ENCODE measurements at regions not wholly inside any gene's neighbourhood (a gene's known extent, or its start where the extent isn't known, plus 50 kb on each side); places are given as distances from the start of the nearest gene placed in this dataset.
A peak's percentile ranks its signal among the peaks of the same experiment; 100 is the strongest.
"Not testable (repeated sequence)": the region's sequence is repeated elsewhere in the genome, so short reads cannot be mapped to it uniquely, and the experiment has no call there.

- no peak for DNase-seq
- ATAC-seq = no peak
- intact Hi-C loops (cut with DNase I, micrococcal nuclease) = no loop called here
Measured at GRCh38 chr1:229894532-229894931, 172.5 kb upstream of the GALNT2 start.

GRCh38 chr1:229895605-229896004 is 171.4 kb upstream of the GALNT2 start:
- ATAC-seq = no peak
- no peak for DNase-seq
- intact Hi-C loops (cut with DNase I, micrococcal nuclease) = no loop called here

GRCh38 chr1:229896306-229896705 is 170.7 kb upstream of the GALNT2 start:
- ATAC-seq = no peak
- DNase-seq = no peak
- intact Hi-C loops (cut with DNase I, micrococcal nuclease) = no loop called here

GRCh38 chr1:229896861-229897260 is 170.2 kb upstream of the GALNT2 start:
- ATAC-seq = no peak
- intact Hi-C loops (cut with DNase I, micrococcal nuclease) = no loop called here
- DNase-seq = no peak

- DNase-seq = no peak
- intact Hi-C loops (cut with DNase I, micrococcal nuclease) = no loop called here
- no peak for ATAC-seq
Measured at GRCh38 chr1:229897501-229897900, 169.5 kb upstream of the GALNT2 start.

GRCh38 chr1:229900220-229900619 is 166.8 kb upstream of the GALNT2 start:
- ATAC-seq (no peak), DNase-seq (no peak)
- intact Hi-C loops (cut with DNase I, micrococcal nuclease) = no loop called here

GRCh38 chr1:229905031-229905545 is 161.9 kb upstream of the GALNT2 start:
- DNase-seq = no peak
- intact Hi-C loops (cut with DNase I, micrococcal nuclease) = no loop called here
- no peak for ATAC-seq

GRCh38 chr1:229905652-229906051 is 161.4 kb upstream of the GALNT2 start:
- no peak for ATAC-seq
- intact Hi-C loops (cut with DNase I, micrococcal nuclease) = no loop called here
- no peak for DNase-seq

GRCh38 chr1:229907884-229908638 is 159.0 kb upstream of the GALNT2 start:
- no peak for DNase-seq
- ATAC-seq = peak; percentile 40
- intact Hi-C loops (cut with DNase I, micrococcal nuclease) = no loop called here

- ATAC-seq = no peak
- intact Hi-C loops (cut with DNase I, micrococcal nuclease) = no loop called here
Measured at GRCh38 chr1:229908689-229909088, 158.3 kb upstream of the GALNT2 start.

GRCh38 chr1:229913489-229913888 is 153.5 kb upstream of the GALNT2 start:
- no peak for DNase-seq
- ATAC-seq = no peak
- intact Hi-C loops (cut with DNase I, micrococcal nuclease) = no loop called here

More at GRCh38 chr1:229908689-229909088, 158.3 kb upstream of the GALNT2 start:
- DNase-seq = no peak

- intact Hi-C loops (cut with DNase I, micrococcal nuclease); ATAC-seq; DNase-seq: not testable (repeated sequence)
Measured at GRCh38 chr1:229919488-229919887, 147.6 kb upstream of the GALNT2 start.

- no peak for ATAC-seq
- DNase-seq = no peak
- intact Hi-C loops (cut with DNase I, micrococcal nuclease) = no loop called here
Measured at GRCh38 chr1:229920683-229921082, 146.4 kb upstream of the GALNT2 start.

- no peak for DNase-seq
- ATAC-seq = no peak
- intact Hi-C loops (cut with DNase I, micrococcal nuclease) = no loop called here
Measured at GRCh38 chr1:229922249-229922648, 144.8 kb upstream of the GALNT2 start.

GRCh38 chr1:229924639-229925038 is 142.4 kb upstream of the GALNT2 start:
- intact Hi-C loops (cut with DNase I, micrococcal nuclease) = no loop called here
- ATAC-seq (no peak), DNase-seq (no peak)

GRCh38 chr1:229928767-229929166 is 138.3 kb upstream of the GALNT2 start:
- no peak for ATAC-seq
- no peak for DNase-seq
- intact Hi-C loops (cut with DNase I, micrococcal nuclease) = no loop called here

- intact Hi-C loops (cut with DNase I, micrococcal nuclease); ATAC-seq; DNase-seq: not testable (repeated sequence)
Measured at GRCh38 chr1:229931751-229932150, 135.3 kb upstream of the GALNT2 start.

GRCh38 chr1:229935157-229935556 is 131.9 kb upstream of the GALNT2 start:
- ATAC-seq; DNase-seq; intact Hi-C loops (cut with DNase I, micrococcal nuclease): not testable (repeated sequence)

- ATAC-seq = no peak
- intact Hi-C loops (cut with DNase I, micrococcal nuclease) = no loop called here
- no peak for DNase-seq
Measured at GRCh38 chr1:229938551-229938950, 128.5 kb upstream of the GALNT2 start.

- no peak for DNase-seq
- no peak for ATAC-seq
- intact Hi-C loops (cut with DNase I, micrococcal nuclease) = no loop called here
Measured at GRCh38 chr1:229940684-229941083, 126.4 kb upstream of the GALNT2 start.

GRCh38 chr1:229941160-229941559 is 125.9 kb upstream of the GALNT2 start:
- no peak for DNase-seq
- intact Hi-C loops (cut with DNase I, micrococcal nuclease) = no loop called here
- no peak for ATAC-seq

Data from left colon (tissue), 2 donors.